HG03469 (cell line): ENCODE measurements at regions not wholly inside any gene's neighbourhood (a gene's known extent, or its start where the extent isn't known, plus 50 kb on each side); places are given as distances from the start of the nearest gene placed in this dataset.
"Not testable (repeated sequence)": the region's sequence is repeated elsewhere in the genome, so short reads cannot be mapped to it uniquely, and the experiment has no call there.

Experiments used
- ATAC-seq: cut with Tn5 transposase; IDR thresholded peaks from one replicate; pipeline ENCODE4 v1.9.1; 2021; ENCODE audit warnings: mild to moderate bottlenecking, moderate library complexity, moderate number of reproducible peaks; ENCODE audit not compliant: unreplicated experiment

- not testable (repeated sequence) for ATAC-seq
These were observed 116.1 kb downstream of the OR4M2 start for GRCh38 chr15:22196423-22196822.

- not testable (repeated sequence) for ATAC-seq
These were observed 120.1 kb downstream of the OR4M2 start for GRCh38 chr15:22200417-22200816.

GRCh38 chr15:22201993-22202659, 121.8 kb downstream of the OR4M2 start:
- not testable (repeated sequence) for ATAC-seq

- ATAC-seq: not testable (repeated sequence)
These were observed 122.9 kb downstream of the OR4M2 start for GRCh38 chr15:22203208-22203607.

GRCh38 chr15:22209086-22209485, 128.8 kb downstream of the OR4M2 start:
- not testable (repeated sequence) for ATAC-seq

GRCh38 chr15:22222596-22222995, 142.3 kb downstream of the OR4M2 start:
- ATAC-seq: not testable (repeated sequence)

- ATAC-seq: no peak
These were observed 143.9 kb downstream of the OR4M2 start for GRCh38 chr15:22224241-22224671.

GRCh38 chr15:22224961-22225360, 144.6 kb downstream of the OR4M2 start:
- not testable (repeated sequence) for ATAC-seq

GRCh38 chr15:22226034-22226790, 145.9 kb downstream of the OR4M2 start:
- no peak for ATAC-seq

GRCh38 chr15:22227411-22228100, 147.2 kb downstream of the OR4M2 start:
- ATAC-seq: no peak

- no peak for ATAC-seq
These were observed 147.9 kb downstream of the OR4M2 start for GRCh38 chr15:22228101-22228762.

- no peak for ATAC-seq
These were observed 149.9 kb downstream of the OR4M2 start for GRCh38 chr15:22229990-22230819.

- no peak for ATAC-seq
These were observed 151.3 kb downstream of the OR4M2 start for GRCh38 chr15:22231603-22232002.

- ATAC-seq: no peak
These were observed 152.3 kb downstream of the OR4M2 start for GRCh38 chr15:22232675-22233074.

- ATAC-seq: not testable (repeated sequence)
These were observed 155.1 kb downstream of the OR4M2 start for GRCh38 chr15:22235261-22235930.

- ATAC-seq: no peak
These were observed 156.1 kb downstream of the OR4M2 start for GRCh38 chr15:22236469-22236868.

GRCh38 chr15:22237891-22238275, 157.6 kb downstream of the OR4M2 start:
- no peak for ATAC-seq

GRCh38 chr15:22238276-22238958, 158.1 kb downstream of the OR4M2 start:
- not testable (repeated sequence) for ATAC-seq
